Retinal pigment epithelial cell (primary cell): ENCODE measurements at regions not wholly inside any gene's neighbourhood (a gene's known extent, or its start where the extent isn't known, plus 50 kb on each side); places are given as distances from the start of the nearest gene placed in this dataset.

Experiments used
- DNase-seq: peaks from one replicate; pipeline ENCODE4 v3.0.0-alpha.2; 2010; ENCODE audit warnings: low read depth
- H3K4me3 ChIP-seq: 2 replicates; pipeline ENCODE4 v1.5.1; 2011; ENCODE audit warnings: mild to moderate bottlenecking, low read length, control low read depth, moderate library complexity
- TF ChIP-seq, protein P1 (sequence below): conservative IDR thresholded peaks from 2 replicates; pipeline ENCODE4 v1.5.1; 2011; ENCODE audit warnings: low read depth, low read length, control low read depth, inconsistent platforms

DNA sequence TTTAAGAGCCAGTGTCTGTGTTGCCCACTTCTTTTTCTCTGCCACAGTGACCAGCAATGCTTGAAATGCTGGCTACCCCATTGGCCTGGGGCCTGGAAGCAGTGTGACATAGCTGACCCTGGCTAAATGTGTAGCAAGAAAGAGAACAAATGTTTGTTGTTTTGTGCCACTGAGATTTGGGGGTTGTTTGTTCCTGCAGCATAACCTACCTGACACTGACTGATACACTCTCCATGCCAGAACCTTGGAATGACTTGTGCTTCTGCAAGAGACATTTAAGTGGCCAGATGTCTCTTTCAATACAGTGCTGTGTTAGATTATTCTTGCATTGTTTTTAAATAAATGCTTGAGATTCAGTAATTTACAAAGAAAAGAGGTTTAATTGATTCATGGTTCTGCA, 411.5 kb downstream of the TYW1 start:
- no peak overlapping the region for H3K4me3 ChIP-seq
- no peak for DNase-seq
- TF ChIP-seq, protein P1, sequence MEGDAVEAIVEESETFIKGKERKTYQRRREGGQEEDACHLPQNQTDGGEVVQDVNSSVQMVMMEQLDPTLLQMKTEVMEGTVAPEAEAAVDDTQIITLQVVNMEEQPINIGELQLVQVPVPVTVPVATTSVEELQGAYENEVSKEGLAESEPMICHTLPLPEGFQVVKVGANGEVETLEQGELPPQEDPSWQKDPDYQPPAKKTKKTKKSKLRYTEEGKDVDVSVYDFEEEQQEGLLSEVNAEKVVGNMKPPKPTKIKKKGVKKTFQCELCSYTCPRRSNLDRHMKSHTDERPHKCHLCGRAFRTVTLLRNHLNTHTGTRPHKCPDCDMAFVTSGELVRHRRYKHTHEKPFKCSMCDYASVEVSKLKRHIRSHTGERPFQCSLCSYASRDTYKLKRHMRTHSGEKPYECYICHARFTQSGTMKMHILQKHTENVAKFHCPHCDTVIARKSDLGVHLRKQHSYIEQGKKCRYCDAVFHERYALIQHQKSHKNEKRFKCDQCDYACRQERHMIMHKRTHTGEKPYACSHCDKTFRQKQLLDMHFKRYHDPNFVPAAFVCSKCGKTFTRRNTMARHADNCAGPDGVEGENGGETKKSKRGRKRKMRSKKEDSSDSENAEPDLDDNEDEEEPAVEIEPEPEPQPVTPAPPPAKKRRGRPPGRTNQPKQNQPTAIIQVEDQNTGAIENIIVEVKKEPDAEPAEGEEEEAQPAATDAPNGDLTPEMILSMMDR, result no peak

DNA sequence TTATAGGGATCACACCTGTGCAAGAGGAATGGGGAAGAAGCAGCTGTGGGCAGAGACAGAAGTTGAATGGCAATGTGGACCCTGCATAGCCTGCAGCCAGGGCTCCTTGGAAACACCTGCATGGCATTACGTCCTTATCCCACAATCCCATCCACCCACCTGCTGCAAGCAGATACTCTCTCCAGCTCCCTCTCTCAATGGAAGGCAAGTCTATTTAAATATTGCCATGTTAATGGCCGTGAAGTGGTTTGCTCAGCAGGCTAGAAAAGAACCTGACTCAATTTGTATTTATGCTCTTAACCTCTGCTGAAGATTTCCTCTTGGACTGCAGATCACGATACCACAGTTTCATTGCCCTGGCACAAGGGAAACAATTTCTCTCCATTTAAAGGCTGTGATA, 417.0 kb downstream of the TYW1 start:
- H3K4me3 ChIP-seq, result no peak overlapping the region
- TF ChIP-seq, protein P1, result no peak
- no peak for DNase-seq

DNA sequence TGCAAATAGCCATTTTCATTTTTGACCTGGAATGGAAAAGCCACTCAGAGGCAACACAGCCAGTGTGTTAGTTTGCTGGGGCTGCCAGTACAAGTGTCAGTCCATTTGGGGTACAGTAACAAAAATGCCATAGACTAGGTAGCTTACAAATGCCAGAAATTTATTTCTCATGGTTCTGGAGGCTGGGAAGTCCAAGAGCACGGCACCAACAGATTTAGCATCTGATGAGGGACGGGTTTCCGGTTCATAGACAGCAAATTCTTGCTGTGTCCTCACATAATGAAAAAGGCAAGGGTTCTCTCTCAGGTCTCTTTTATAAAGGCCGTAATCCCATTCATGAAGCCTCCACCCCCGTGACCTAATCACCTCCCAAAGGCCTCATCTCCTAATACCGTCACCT, 418.2 kb downstream of the TYW1 start:
- TF ChIP-seq, protein P1, result no peak

DNA sequence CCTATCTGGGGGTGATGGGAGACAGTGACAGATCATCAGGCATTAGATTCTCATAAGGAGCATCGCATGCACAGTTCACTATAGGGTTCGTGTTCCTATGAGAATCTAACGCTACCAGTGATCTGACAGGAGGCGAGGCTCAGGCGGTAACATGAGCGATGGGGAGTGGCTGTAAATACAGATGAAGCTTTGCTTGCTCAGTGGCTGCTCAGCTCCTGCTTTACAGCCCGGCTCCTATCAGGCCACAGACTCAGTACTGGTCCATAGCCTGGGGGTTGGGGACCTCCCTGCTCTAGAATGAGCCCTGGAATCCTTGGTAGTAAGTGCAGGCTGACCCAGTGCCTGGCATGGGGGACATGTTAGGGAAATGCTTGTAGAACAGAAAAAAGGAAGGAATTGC, 426.0 kb downstream of the TYW1 start:
- DNase-seq, result no peak
- TF ChIP-seq, protein P1, result no peak

More for the DNA sequence above, 418.2 kb downstream of the TYW1 start:
- H3K4me3 ChIP-seq, result no peak overlapping the region
- no peak for DNase-seq

DNA sequence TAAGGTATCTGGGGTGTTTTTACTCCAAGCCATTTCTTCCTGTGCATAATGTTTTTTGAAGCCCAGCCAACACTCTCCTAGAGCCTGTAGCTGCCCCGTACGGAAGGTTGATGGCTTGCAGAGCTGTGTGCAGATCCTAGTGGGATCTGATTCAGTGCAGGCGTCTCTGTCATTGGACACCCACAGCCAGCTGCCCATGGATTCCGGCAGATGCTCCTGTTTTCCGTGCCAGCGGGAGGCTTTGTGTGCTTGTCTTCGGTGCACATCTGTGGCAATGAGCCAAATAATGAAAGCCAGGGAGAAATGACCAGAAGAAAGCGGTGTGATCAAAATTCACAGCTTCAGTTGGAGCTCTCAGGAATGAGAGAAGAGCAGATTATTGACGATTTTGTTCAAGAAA, 426.4 kb downstream of the TYW1 start:
- no peak overlapping the region for H3K4me3 ChIP-seq
- TF ChIP-seq, protein P1, result no peak
- no peak for DNase-seq

More for the DNA sequence above, 426.0 kb downstream of the TYW1 start:
- H3K4me3 ChIP-seq, result no peak overlapping the region

DNA sequence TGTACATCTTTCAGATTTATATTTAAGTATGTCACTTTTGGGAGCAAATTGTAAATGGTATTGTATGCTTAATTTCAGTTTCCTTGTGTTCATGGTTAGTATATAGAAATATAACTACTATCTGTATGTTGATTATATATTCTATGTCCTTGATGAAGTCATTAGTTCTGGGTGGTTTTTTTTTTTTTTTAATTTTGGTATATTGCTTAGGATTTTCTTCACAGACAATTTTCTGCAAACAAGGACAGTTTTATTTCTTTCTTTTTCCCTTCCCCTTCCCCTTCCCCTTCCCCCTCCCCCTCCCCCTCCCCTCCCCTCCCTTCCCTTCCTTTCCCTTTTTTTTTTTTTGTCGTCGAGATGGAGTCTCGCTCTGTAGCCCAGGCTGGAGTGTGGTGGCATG, 430.0 kb downstream of the TYW1 start:
- TF ChIP-seq, protein P1, result no peak
- DNase-seq, result no peak

DNA sequence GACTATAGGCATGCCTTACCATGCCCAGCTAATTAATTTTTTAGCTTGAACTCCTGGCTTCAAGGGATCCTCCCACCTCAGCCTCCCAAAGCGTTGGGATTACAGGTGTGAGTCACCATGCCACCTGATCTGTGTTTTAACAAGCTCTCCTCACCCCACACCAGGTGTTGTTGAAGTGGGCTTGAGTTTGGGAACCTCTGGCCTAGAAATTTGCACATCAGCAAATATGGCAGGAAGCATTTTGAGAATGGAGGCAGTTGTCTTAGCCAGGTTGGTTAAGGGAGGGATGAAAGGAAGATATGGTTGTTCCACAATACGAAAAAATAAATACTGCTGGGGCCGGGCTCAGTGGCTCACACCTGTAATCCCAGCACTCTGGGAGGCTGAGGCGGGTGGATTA, 433.1 kb downstream of the TYW1 start:
- H3K4me3 ChIP-seq, result no peak overlapping the region
- no peak for DNase-seq

More for the DNA sequence above, 430.0 kb downstream of the TYW1 start:
- H3K4me3 ChIP-seq, result no peak overlapping the region

More for the DNA sequence above, 433.1 kb downstream of the TYW1 start:
- TF ChIP-seq, protein P1, result no peak
